ENCODE measurements at regions not wholly inside any gene's neighbourhood (a gene's known extent, or its start where the extent isn't known, plus 50 kb on each side); places are given as distances from the start of the nearest gene placed in this dataset.

DNA sequence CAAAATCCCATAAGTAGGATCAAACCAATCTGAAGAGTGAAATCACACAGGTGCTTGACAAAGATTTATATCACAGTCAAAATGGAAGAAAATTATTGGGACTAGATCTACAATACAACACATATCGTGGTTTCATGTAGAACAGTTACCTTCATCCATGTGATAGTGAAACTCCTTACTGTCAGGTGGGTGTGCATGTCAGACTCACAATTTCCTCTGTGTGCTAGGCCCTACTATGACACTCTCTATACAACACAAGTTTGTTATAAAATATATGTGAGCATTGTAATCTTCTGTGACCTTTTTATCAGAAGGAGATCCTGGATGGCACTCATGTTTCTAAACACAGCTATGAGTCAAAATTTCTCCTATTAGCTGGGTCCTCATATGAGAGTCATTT, 947.0 kb upstream of the TSPY4 start:
- H3K4me1 ChIP-seq (ENCODE audit: insufficient read depth, low read length), result no peaks in the 10 kb centered on the region
- no peak overlapping the region for H3K4me3 ChIP-seq (replicated peaks in 1 of 3; ENCODE audit: insufficient read depth in 1 of 3, low read depth in 2 of 3, low read length in 3 of 3)
- no peaks in the 10 kb centered on the region for H4K20me1 ChIP-seq (ENCODE audit: insufficient read depth, low read length)
- no TSS peak for BruUV-seq (replicated peaks)
- no peak overlapping the region for H3K4me2 ChIP-seq (ENCODE audit: low read depth, low read length)
- in situ Hi-C loops (cut with HindIII; ENCODE audit: extremely low pct_ligation_motif_present, low pct_unique_long_range_greater_than_20kb), result no loop called here
- ChIA-PET CTCF (ENCODE audit: low intra/inter-chr PET ratio, low total read pairs) (no interaction called here), POLR2A (no interaction called here)
- no peaks in the 10 kb centered on the region for H3K79me2 ChIP-seq (ENCODE audit: insufficient read depth, low read length)
- DNase-seq (ENCODE audit: low spot score), result no peak
- no peak for FAIRE-seq
- intact Hi-C loops (cut with micrococcal nuclease; ENCODE audit: unreplicated experiment), result no loop called here
- WGBS (ENCODE audit: low lambda C conversion rate), result 0% methylated on average over 1 of the region's 1 CpG
- H2AFZ ChIP-seq (ENCODE audit: low read length), result no peak overlapping the region
- H3K9me3 ChIP-seq (ENCODE audit: low read length), result no peaks in the 10 kb centered on the region; the same call in 1 of the 2 replicates
- H3K27ac ChIP-seq (ENCODE audit: extremely low read length, insufficient read depth, low read length), result no peak overlapping the region
- no peak for ATAC-seq
- no peak overlapping the region for H3K9ac ChIP-seq (ENCODE audit: insufficient read depth, low read depth, low read length)
- H3K36me3 ChIP-seq (replicated peaks in 1 of 2; ENCODE audit: control insufficient read depth in 1 of 2, insufficient read depth in 2 of 2, low read length in 2 of 2), result no peaks in the 10 kb centered on the region
- no peaks in the 10 kb centered on the region for H3K27me3 ChIP-seq (ENCODE audit: control insufficient read depth in 1 of 2, insufficient read depth in 2 of 2, low read length in 2 of 2)
- no peak for TF ChIP-seq GFI1 (CRISPR knock-in tag; IDR thresholded peaks at IDR 0.05; ENCODE audit: borderline replicate concordance)
- no peak for TF ChIP-seq E2F2 (CRISPR knock-in tag; IDR thresholded peaks at IDR 0.05; ENCODE audit: borderline replicate concordance)
- TF ChIP-seq, protein P1, sequence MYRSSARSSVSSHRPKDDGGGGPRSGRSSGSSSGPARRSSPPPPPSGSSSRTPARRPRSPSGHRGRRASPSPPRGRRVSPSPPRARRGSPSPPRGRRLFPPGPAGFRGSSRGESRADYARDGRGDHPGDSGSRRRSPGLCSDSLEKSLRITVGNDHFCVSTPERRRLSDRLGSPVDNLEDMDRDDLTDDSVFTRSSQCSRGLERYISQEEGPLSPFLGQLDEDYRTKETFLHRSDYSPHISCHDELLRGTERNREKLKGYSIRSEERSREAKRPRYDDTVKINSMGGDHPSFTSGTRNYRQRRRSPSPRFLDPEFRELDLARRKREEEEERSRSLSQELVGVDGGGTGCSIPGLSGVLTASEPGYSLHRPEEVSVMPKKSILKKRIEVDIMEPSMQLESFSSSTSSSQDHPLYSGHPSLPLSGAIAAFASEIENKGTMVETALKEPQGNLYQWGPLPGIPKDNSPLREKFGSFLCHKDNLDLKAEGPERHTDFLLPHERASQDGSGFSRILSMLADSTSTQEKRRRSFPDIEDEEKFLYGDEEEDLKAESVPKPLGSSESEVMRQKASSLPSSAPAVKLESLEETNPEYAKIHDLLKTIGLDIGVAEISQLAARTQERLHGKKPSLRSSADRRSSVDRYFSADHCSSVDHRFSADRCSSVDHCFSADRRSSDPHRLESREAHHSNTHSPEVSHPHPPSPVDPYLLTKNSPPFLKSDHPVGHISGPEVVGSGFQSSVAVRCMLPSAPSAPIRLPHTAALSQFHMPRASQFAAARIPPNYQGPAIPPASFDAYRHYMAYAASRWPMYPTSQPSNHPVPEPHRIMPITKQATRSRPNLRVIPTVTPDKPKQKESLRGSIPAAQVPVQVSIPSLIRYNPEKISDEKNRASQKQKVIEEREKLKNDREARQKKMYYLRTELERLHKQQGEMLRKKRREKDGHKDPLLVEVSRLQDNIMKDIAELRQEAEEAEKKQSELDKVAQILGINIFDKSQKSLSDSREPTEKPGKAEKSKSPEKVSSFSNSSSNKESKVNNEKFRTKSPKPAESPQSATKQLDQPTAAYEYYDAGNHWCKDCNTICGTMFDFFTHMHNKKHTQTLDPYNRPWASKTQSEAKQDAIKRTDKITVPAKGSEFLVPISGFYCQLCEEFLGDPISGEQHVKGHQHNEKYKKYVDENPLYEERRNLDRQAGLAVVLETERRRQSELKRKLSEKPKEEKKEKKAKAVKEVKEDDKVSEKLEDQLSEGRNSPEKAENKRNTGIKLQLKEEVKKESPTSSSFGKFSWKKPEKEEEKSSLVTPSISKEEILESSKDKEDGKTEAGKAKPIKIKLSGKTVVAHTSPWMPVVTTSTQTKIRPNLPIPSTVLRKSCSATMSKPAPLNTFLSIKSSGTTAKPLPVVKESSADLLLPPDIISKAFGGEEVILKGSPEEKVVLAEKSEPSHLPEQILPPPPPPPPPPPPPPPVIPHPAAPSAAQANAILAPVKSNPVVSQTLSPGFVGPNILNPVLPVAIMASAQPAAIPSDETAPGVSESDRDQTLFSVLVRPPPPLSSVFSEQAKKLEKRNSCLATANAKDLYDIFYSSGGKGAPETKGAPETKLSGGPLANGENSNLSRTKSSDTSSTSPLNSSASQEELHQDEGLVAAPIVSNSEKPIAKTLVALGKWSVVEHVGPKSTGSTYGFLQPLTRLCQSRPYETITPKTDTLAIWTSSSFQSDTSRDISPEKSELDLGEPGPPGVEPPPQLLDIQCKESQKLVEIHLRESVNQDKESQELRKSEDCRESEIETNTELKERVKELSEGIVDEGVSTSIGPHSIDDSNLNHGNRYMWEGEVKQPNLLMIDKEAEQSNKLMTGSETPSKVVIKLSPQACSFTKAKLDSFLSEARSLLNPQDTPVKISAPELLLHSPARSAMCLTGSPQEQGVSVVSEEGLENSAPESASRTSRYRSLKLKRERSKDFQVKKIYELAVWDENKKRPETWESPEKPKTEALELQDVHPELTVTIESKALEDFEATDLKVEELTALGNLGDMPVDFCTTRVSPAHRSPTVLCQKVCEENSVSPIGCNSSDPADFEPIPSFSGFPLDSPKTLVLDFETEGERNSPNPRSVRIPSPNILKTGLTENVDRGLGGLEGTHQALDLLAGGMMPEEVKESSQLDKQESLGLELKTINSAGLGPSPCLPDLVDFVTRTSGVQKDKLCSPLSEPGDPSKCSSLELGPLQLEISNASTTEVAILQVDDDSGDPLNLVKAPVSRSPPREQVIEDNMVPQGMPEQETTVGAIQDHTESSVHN (CRISPR knock-in tag; IDR thresholded peaks at IDR 0.05), result no peak
- TF ChIP-seq, protein P2, sequence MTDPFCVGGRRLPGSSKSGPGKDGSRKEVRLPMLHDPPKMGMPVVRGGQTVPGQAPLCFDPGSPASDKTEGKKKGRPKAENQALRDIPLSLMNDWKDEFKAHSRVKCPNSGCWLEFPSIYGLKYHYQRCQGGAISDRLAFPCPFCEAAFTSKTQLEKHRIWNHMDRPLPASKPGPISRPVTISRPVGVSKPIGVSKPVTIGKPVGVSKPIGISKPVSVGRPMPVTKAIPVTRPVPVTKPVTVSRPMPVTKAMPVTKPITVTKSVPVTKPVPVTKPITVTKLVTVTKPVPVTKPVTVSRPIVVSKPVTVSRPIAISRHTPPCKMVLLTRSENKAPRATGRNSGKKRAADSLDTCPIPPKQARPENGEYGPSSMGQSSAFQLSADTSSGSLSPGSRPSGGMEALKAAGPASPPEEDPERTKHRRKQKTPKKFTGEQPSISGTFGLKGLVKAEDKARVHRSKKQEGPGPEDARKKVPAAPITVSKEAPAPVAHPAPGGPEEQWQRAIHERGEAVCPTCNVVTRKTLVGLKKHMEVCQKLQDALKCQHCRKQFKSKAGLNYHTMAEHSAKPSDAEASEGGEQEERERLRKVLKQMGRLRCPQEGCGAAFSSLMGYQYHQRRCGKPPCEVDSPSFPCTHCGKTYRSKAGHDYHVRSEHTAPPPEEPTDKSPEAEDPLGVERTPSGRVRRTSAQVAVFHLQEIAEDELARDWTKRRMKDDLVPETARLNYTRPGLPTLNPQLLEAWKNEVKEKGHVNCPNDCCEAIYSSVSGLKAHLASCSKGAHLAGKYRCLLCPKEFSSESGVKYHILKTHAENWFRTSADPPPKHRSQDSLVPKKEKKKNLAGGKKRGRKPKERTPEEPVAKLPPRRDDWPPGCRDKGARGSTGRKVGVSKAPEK (CRISPR knock-in tag; IDR thresholded peaks at IDR 0.05; ENCODE audit: borderline replicate concordance), result no peak
- TF ChIP-seq ZNF446 (CRISPR knock-in tag; IDR thresholded peaks at IDR 0.05), result no peak
- no peak for TF ChIP-seq KDM2A (CRISPR knock-in tag; IDR thresholded peaks at IDR 0.05; ENCODE audit: borderline replicate concordance, low read depth)
- no peak for TF ChIP-seq MIXL1 (CRISPR knock-in tag; IDR thresholded peaks at IDR 0.05)
- TF ChIP-seq MAFF (IDR thresholded peaks at IDR 0.05; ENCODE audit: low read depth, low read length), result no peak
- no peak for TF ChIP-seq HNF4G (IDR thresholded peaks at IDR 0.05; ENCODE audit: borderline replicate concordance, low read depth, low read length)
- no peak for TF ChIP-seq HNF4G (CRISPR knock-in tag; IDR thresholded peaks at IDR 0.05; ENCODE audit: borderline replicate concordance, low read depth)

Measured in HepG2 (cell line).